Mucosa of descending colon (tissue), 3 donors: ENCODE measurements at regions not wholly inside any gene's neighbourhood (a gene's known extent, or its start where the extent isn't known, plus 50 kb on each side); places are given as distances from the start of the nearest gene placed in this dataset.
"Not testable (repeated sequence)": the region's sequence is repeated elsewhere in the genome, so short reads cannot be mapped to it uniquely, and the experiment has no call there.

Experiments
- ATAC-seq: fragments of 200-7000 bp; cut with Tn5 transposase; one replicate; pipeline ENCODE4 v1.9.1; 2020; ENCODE audit warnings: mild to moderate bottlenecking, moderate library complexity
- DNase-seq, 3 donors: peaks; one replicate each; pipeline ENCODE4 v3.0.0-alpha.2; 2020
- H3K36me3 ChIP-seq: fragments of 200-600 bp; one replicate; pipeline ENCODE4 v1.8.0; 2021; ENCODE audit warnings: low read depth, mild to moderate bottlenecking
- H3K4me1 ChIP-seq: fragments of 200-600 bp; one replicate; pipeline ENCODE4 v1.8.0; 2021; ENCODE audit warnings: low read depth, mild to moderate bottlenecking
- H3K4me3 ChIP-seq: fragments of 200-600 bp; one replicate; pipeline ENCODE4 v1.8.0; 2021; ENCODE audit warnings: mild to moderate bottlenecking
- H3K9me3 ChIP-seq: fragments of 200-600 bp; one replicate; pipeline ENCODE4 v1.8.0; 2021; ENCODE audit warnings: mild to moderate bottlenecking
- CTCF ChIP-seq: fragments of 200-600 bp; IDR thresholded peaks from one replicate; pipeline ENCODE4 v1.8.0; 2022; ENCODE audit warnings: antibody characterized with exemption, mild to moderate bottlenecking
- intact Hi-C, 2 donors: fragments of 100-400 bp; cut with DNase I in 1 of 2; cut with micrococcal nuclease in 1 of 2; formaldehyde crosslinking; loops; one replicate each; pipeline versions ENCODE4 v1.11.0 to v1.11.1; 2022; cut with DNase I, micrococcal nuclease
- donor health status: DM: no; HTN: no; CAD: no; lungs with moderate emphysema.
- donor health status: DM: no; HTN: no; CAD: no.
- donor health status: DM: no; HTN: yes; CAD: no.

DNA sequence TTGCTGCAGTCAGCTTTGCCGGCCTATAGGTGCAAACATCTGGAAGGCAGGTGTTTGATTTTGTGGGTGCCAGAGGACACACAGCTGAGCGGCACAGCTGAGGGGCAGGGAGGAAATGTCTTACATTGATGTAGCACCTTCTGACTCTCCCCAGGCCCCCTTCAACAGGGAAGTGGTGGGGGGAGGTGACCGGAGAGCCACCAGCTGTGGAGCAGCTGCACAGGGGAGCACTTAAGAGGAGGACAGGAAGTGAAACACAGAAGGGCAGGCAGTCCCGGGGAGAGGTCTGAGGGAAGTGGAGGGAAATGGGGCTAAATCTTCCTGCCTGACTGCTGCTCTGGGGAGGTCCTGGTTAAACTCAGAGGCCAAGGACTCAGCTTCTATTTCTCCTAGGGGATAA is 409.1 kb downstream of the TNS1 start:
- H3K9me3 ChIP-seq, result no peaks in the 10 kb centered on the region
- no peak for TF ChIP-seq CTCF
- H3K36me3 ChIP-seq, result no peaks in the 10 kb centered on the region
- intact Hi-C loops, result no loop called here
- DNase-seq, result no peak
- no peaks in the 10 kb centered on the region for H3K4me1 ChIP-seq
- no peak for ATAC-seq
- no peak overlapping the region for H3K4me3 ChIP-seq

- intact Hi-C loops, result no loop called here
- no peak for DNase-seq
- Histone ChIP-seq H3K36me3 (no peaks in the 10 kb centered on the region), H3K4me3 (no peak overlapping the region), H3K4me1 (no peaks in the 10 kb centered on the region), H3K9me3 (no peaks in the 10 kb centered on the region)
- no peak for ATAC-seq
- no peak for TF ChIP-seq CTCF
Observed at GRCh38 chr2:217588266-217588665, 414.5 kb downstream of the TNS1 start.

- no peak for DNase-seq
- TF ChIP-seq CTCF, result no peak
- Histone ChIP-seq H3K36me3 (no peaks in the 10 kb centered on the region), H3K9me3 (no peaks in the 10 kb centered on the region), H3K4me1 (no peaks in the 10 kb centered on the region), H3K4me3 (no peak overlapping the region)
- intact Hi-C loops, result no loop called here
- no peak for ATAC-seq
Observed at GRCh38 chr2:217585362-217585761, 417.4 kb downstream of the TNS1 start.

- ATAC-seq, intact Hi-C loops, DNase-seq, H3K36me3 ChIP-seq, H3K4me3 ChIP-seq, H3K4me1 ChIP-seq, H3K9me3 ChIP-seq: not testable (repeated sequence)
Observed at GRCh38 chr2:217580407-217580806, 422.4 kb downstream of the TNS1 start.

DNA sequence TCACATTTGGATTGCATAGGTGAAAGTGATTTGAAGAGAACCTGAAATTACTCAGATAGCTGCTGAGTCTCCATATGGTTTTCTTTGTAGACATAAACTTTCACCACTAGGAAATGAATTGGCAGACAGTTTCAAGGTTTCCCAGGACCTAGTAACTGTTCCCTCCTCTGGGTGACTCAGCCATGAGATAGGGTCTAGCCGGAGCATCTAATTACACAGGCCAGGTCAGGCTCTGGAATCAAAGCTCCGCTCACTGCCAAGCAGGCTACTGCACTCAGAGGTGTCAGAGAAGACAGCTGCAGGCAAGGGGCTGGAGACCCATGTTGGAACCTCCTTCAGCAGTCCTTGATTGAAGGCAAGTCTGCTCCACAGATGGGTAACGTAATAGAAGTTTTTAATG is 429.2 kb downstream of the TNS1 start:
- DNase-seq (no peak), ATAC-seq (no peak)
- no peaks in the 10 kb centered on the region for H3K4me1 ChIP-seq
- TF ChIP-seq CTCF, result no peak
- no peak overlapping the region for H3K4me3 ChIP-seq
- intact Hi-C loops, result no loop called here
- H3K9me3 ChIP-seq, result no peaks in the 10 kb centered on the region
- H3K36me3 ChIP-seq, result no peaks in the 10 kb centered on the region

GRCh38 chr2:217570394-217570793 is 432.4 kb downstream of the TNS1 start:
- Histone ChIP-seq H3K9me3 (no peaks in the 10 kb centered on the region), H3K4me3 (no peak overlapping the region), H3K36me3 (no peaks in the 10 kb centered on the region), H3K4me1 (no peaks in the 10 kb centered on the region)
- ATAC-seq, result no peak
- DNase-seq, result no peak
- TF ChIP-seq CTCF, result no peak
- intact Hi-C loops, result no loop called here
